HCT116 (cell line): ENCODE measurements at regions not wholly inside any gene's neighbourhood (a gene's known extent, or its start where the extent isn't known, plus 50 kb on each side); places are given as distances from the start of the nearest gene placed in this dataset.

Experiments used
- ATAC-seq: fragments of 200-7000 bp; cut with Tn5 transposase; 2 replicates; pipeline ENCODE4 v1.9.1; 2020; ENCODE audit warnings: mild to moderate bottlenecking, moderate library complexity
- BruUV-seq: library from RNA; stranded (reverse); fragments of 400-500 nt; replicated peaks from 2 replicates; lab custom pipeline; 2021; lab: Mats Ljungman, UMichigan
- CTCF ChIA-PET: fragments of 300-600 bp; sonication (Branson Sonifier 250); formaldehyde crosslinking; loops from one replicate; lab custom pipeline; 2021; ENCODE audit warnings: antibody characterized with exemption; lab: Charles Lee
- POLR2A ChIA-PET: fragments of 300-600, 350-600 bp; sonication (Branson Sonifier 250); formaldehyde crosslinking; loops from one replicate; lab custom pipeline; 2021; ENCODE audit warnings: antibody characterized with exemption; lab: Charles Lee
- RAD21 ChIA-PET, 2 experiments: fragments of 300-600 bp; sonication (Branson Sonifier 250); formaldehyde crosslinking; loops; one replicate each; lab custom pipeline; 2023; ENCODE audit warnings: low total read pairs in 2 of 2; ENCODE audit not compliant: uncharacterized antibody in 2 of 2, unreplicated experiment in 2 of 2, low non-redundant PET in 1 of 2; lab: Charles Lee
- DNase-seq: peaks from one replicate; pipeline ENCODE4 v3.0.0-alpha.2; 2010; ENCODE audit warnings: low read depth, low spot score
- H2AFZ ChIP-seq: fragments of 200-600 bp; shearing (Covaris generic), sonication (generic); 2 replicates; pipeline ENCODE4 v1.6.1; 2017; ENCODE audit warnings: low read depth, mixed run types, mixed read lengths, antibody characterized with exemption, low read length; ENCODE audit not compliant: poor library complexity, severe bottlenecking
- H3K27ac ChIP-seq: 2 replicates; pipeline ENCODE4 v1.5.1; 2012; ENCODE audit warnings: low read depth, low read length
- H3K27me3 ChIP-seq: fragments of 200-600 bp; sonication (generic); 2 replicates; pipeline ENCODE4 v1.6.1; 2016; ENCODE audit warnings: mixed run types, low read length, mixed read lengths; ENCODE audit not compliant: insufficient read depth
- H3K36me3 ChIP-seq, 2 experiments: fragments of 200-500 bp in 1 of 2; fragments of 200-600 bp in 1 of 2; sonication (Bioruptor generic) in 1 of 2; sonication (generic) in 1 of 2; 2 replicates each; pipeline versions ENCODE4 v1.5.1 to v1.6.1; 2014 to 2016; ENCODE audit warnings: low read length in 2 of 2, inconsistent platforms in 1 of 2, mixed read lengths in 1 of 2, mixed run types in 1 of 2; ENCODE audit not compliant: insufficient read depth in 2 of 2, control insufficient read depth in 1 of 2
- H3K4me1 ChIP-seq, 2 experiments: fragments of 200-600 bp in 1 of 2; sonication (generic) in 1 of 2; 2 replicates each; pipeline versions ENCODE4 v1.5.1 to v1.6.1; 2012 to 2017; ENCODE audit warnings: low read length in 2 of 2, inconsistent platforms in 1 of 2, mild to moderate bottlenecking in 1 of 2, mixed read lengths in 1 of 2, mixed run types in 1 of 2, moderate library complexity in 1 of 2; ENCODE audit not compliant: insufficient read depth in 2 of 2, control insufficient read depth in 1 of 2
- H3K4me2 ChIP-seq: fragments of 200-600 bp; sonication (generic); 2 replicates; pipeline ENCODE4 v1.6.1; 2017; ENCODE audit warnings: mixed run types, low read length, mixed read lengths
- H3K4me3 ChIP-seq, 2 experiments: fragments of 200-600 bp in 1 of 2; sonication (generic) in 1 of 2; replicated peaks in 1 of 2; 2 replicates each; pipeline ENCODE4 v1.5.1; 2011 to 2016; ENCODE audit warnings: low read length in 2 of 2, control low read depth in 1 of 2, low read depth in 1 of 2, mild to moderate bottlenecking in 1 of 2, mixed read lengths in 1 of 2, mixed run types in 1 of 2
- H3K79me2 ChIP-seq: fragments of 200-600 bp; sonication (generic); 2 replicates; pipeline ENCODE4 v1.6.1; 2017; ENCODE audit warnings: mild to moderate bottlenecking, mixed run types, low read length, moderate library complexity, mixed read lengths; ENCODE audit not compliant: insufficient read depth
- H3K9ac ChIP-seq: fragments of 200-600 bp; sonication (generic); 2 replicates; pipeline ENCODE4 v1.6.1; 2016; ENCODE audit warnings: low read length, mixed read lengths
- H3K9me2 ChIP-seq: fragments of 200-600 bp; sonication (generic), shearing (Covaris generic); 2 replicates; pipeline ENCODE4 v1.6.1; 2017; ENCODE audit warnings: mixed run types, mild to moderate bottlenecking, moderate library complexity; ENCODE audit not compliant: insufficient read depth
- H3K9me3 ChIP-seq, 2 experiments: fragments of 200-500 bp in 1 of 2; fragments of 200-600 bp in 1 of 2; sonication (Bioruptor generic) in 1 of 2; sonication (generic) in 1 of 2; 2 replicates each; pipeline ENCODE4 v1.6.1; 2014 to 2017; ENCODE audit warnings: low read length in 2 of 2, mixed read lengths in 2 of 2, inconsistent platforms in 1 of 2, low read depth in 1 of 2, mild to moderate bottlenecking in 1 of 2, mixed run types in 1 of 2, moderate library complexity in 1 of 2; ENCODE audit not compliant: control insufficient read depth in 1 of 2, insufficient read depth in 1 of 2
- H4K20me1 ChIP-seq: fragments of 200-600 bp; sonication (generic), shearing (Covaris generic); 2 replicates; pipeline ENCODE4 v1.6.1; 2017; ENCODE audit warnings: mixed run types, mild to moderate bottlenecking, moderate library complexity; ENCODE audit not compliant: insufficient read depth
- ATF3 ChIP-seq: IDR thresholded peaks from 2 replicates; pipeline ENCODE4 v1.6.1; 2012
- CBX3 ChIP-seq: IDR thresholded peaks from 2 replicates; pipeline ENCODE4 v1.6.1; 2012; ENCODE audit warnings: low read depth
- EGR1 ChIP-seq: IDR thresholded peaks from 2 replicates; pipeline ENCODE4 v1.6.1; 2012; ENCODE audit warnings: low read depth
- ELF1 ChIP-seq: IDR thresholded peaks from 2 replicates; pipeline ENCODE4 v1.6.1; 2012; ENCODE audit warnings: low read depth, borderline replicate concordance
- EZH2 ChIP-seq: fragments of 200-600 bp; sonication (generic); IDR thresholded peaks from 2 replicates; pipeline ENCODE4 v1.6.1; 2017; ENCODE audit warnings: antibody characterized with exemption, mixed run types
- MAX ChIP-seq: IDR thresholded peaks from 2 replicates; pipeline ENCODE4 v1.6.1; 2012
- POLR2A ChIP-seq: IDR thresholded peaks from 2 replicates; pipeline ENCODE4 v1.7.0; 2011; ENCODE audit warnings: borderline replicate concordance; ENCODE audit not compliant: insufficient read depth, insufficient read length; ENCODE audit errors: extremely low read depth
- POLR2AphosphoS5 ChIP-seq: IDR thresholded peaks from 2 replicates; pipeline ENCODE4 v1.6.1; 2011; ENCODE audit warnings: mild to moderate bottlenecking, low read depth, low read length, moderate library complexity
- RAD21 ChIP-seq: IDR thresholded peaks from 2 replicates; pipeline ENCODE4 v1.6.1; 2012; ENCODE audit warnings: low read depth, mild to moderate bottlenecking
- SIN3A ChIP-seq: IDR thresholded peaks from 2 replicates; pipeline ENCODE4 v1.6.1; 2012; ENCODE audit warnings: low read depth
- SP1 ChIP-seq: IDR thresholded peaks from 2 replicates; pipeline ENCODE4 v1.6.1; 2012; ENCODE audit warnings: low read depth
- SRF ChIP-seq: IDR thresholded peaks from 2 replicates; pipeline ENCODE4 v1.6.1; 2012; ENCODE audit warnings: low read depth
- TCF7L2 ChIP-seq: IDR thresholded peaks from 2 replicates; pipeline ENCODE4 v1.7.0; 2011; ENCODE audit warnings: borderline replicate concordance, inconsistent platforms; ENCODE audit not compliant: insufficient read depth, insufficient read length; ENCODE audit errors: extremely low read depth
- YY1 ChIP-seq: IDR thresholded peaks from 2 replicates; pipeline ENCODE4 v1.6.1; 2011; ENCODE audit warnings: low read length, low read depth, moderate library complexity, mild to moderate bottlenecking; ENCODE audit not compliant: insufficient replicate concordance; ENCODE audit errors: extremely low read depth
- ZFX ChIP-seq: fragments of 450-650 bp; IDR thresholded peaks from 2 replicates; pipeline ENCODE4 v1.6.1; 2017
- ZNF274 ChIP-seq: fragments of 200-500 bp; sonication (Bioruptor generic); IDR thresholded peaks from 2 replicates; pipeline ENCODE4 v1.6.1; 2014; ENCODE audit warnings: mild to moderate bottlenecking, low read depth, low read length, inconsistent platforms
- intact Hi-C: fragments of 100-400 bp; cut with micrococcal nuclease; formaldehyde crosslinking; loops from 2 replicates; pipeline ENCODE4 v1.10.0; 2022
- TF ChIP-seq, protein P1 (sequence below), 3 experiments: fragments of 200-600 bp in 1 of 3; sonication (generic) in 1 of 3; IDR thresholded peaks in 2 of 3; conservative IDR thresholded peaks in 1 of 3; 2 replicates each; pipeline ENCODE4 v1.5.1; 2012 to 2017; ENCODE audit warnings: low read depth in 2 of 3, low read length in 2 of 3, antibody characterized with exemption in 1 of 3, borderline replicate concordance in 1 of 3, control low read depth in 1 of 3, mild to moderate bottlenecking in 1 of 3, mixed read lengths in 1 of 3, mixed run types in 1 of 3, moderate library complexity in 1 of 3; ENCODE audit not compliant: insufficient read depth in 1 of 3
- TF ChIP-seq, protein P2 (sequence below): IDR thresholded peaks from 2 replicates; pipeline ENCODE4 v1.6.1; 2012; ENCODE audit warnings: low read depth
- TF ChIP-seq, protein P3 (sequence below): IDR thresholded peaks from 2 replicates; pipeline ENCODE4 v1.6.1; 2011; ENCODE audit warnings: mild to moderate bottlenecking, low read length, moderate library complexity; ENCODE audit not compliant: insufficient replicate concordance; ENCODE audit errors: extremely low read depth

GRCh38 chr17:77501751-77502625 lies 361.2 kb downstream of the SEC14L1 start:
- no peaks in the 10 kb centered on the region for H3K27me3 ChIP-seq
- no peaks in the 10 kb centered on the region for H4K20me1 ChIP-seq
- H3K27ac ChIP-seq = no peak overlapping the region
- CTCF ChIA-PET = interaction anchor here (0.9 to 1.2 kb wide), 2 partner anchors 215 to 246 kb away, joined by 3 read pairs; no protein-coding TSS in a partner anchor
- H3K79me2 ChIP-seq = no peaks in the 10 kb centered on the region
- H3K36me3 ChIP-seq = peaks cover 0 to 3% of the 10 kb centered on the region in 2 experiments; a peak in 3 of 4 replicates
- no peaks in the 10 kb centered on the region for H3K9me3 ChIP-seq
- POLR2A ChIA-PET = no interaction called here
- no TSS peak for BruUV-seq
- TF ChIP-seq, protein P1, sequence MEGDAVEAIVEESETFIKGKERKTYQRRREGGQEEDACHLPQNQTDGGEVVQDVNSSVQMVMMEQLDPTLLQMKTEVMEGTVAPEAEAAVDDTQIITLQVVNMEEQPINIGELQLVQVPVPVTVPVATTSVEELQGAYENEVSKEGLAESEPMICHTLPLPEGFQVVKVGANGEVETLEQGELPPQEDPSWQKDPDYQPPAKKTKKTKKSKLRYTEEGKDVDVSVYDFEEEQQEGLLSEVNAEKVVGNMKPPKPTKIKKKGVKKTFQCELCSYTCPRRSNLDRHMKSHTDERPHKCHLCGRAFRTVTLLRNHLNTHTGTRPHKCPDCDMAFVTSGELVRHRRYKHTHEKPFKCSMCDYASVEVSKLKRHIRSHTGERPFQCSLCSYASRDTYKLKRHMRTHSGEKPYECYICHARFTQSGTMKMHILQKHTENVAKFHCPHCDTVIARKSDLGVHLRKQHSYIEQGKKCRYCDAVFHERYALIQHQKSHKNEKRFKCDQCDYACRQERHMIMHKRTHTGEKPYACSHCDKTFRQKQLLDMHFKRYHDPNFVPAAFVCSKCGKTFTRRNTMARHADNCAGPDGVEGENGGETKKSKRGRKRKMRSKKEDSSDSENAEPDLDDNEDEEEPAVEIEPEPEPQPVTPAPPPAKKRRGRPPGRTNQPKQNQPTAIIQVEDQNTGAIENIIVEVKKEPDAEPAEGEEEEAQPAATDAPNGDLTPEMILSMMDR (IDR thresholded peaks at IDR 0.05 in 2 of 3, conservative IDR thresholded peaks at IDR 0.05 in 1 of 3; ENCODE audit: borderline replicate concordance in 1 of 3, insufficient read depth in 1 of 3, low read depth in 2 of 3, low read length in 2 of 3) = no peak
- TF ChIP-seq SIN3A = no peak
- TF ChIP-seq SP1 = no peak
- TF ChIP-seq POLR2AphosphoS5 = no peak; the same call in 1 of the 2 replicates
- TF ChIP-seq SRF = no peak
- no peak for TF ChIP-seq CBX3
- TF ChIP-seq ZNF274 = no peak
- TF ChIP-seq MAX = no peak
- TF ChIP-seq POLR2A = no peak
- no peak for TF ChIP-seq EZH2
- no peak for TF ChIP-seq EGR1
- TF ChIP-seq TCF7L2 = no peak
- TF ChIP-seq ZFX = no peak
- TF ChIP-seq RAD21 = no peak
- TF ChIP-seq, protein P2, sequence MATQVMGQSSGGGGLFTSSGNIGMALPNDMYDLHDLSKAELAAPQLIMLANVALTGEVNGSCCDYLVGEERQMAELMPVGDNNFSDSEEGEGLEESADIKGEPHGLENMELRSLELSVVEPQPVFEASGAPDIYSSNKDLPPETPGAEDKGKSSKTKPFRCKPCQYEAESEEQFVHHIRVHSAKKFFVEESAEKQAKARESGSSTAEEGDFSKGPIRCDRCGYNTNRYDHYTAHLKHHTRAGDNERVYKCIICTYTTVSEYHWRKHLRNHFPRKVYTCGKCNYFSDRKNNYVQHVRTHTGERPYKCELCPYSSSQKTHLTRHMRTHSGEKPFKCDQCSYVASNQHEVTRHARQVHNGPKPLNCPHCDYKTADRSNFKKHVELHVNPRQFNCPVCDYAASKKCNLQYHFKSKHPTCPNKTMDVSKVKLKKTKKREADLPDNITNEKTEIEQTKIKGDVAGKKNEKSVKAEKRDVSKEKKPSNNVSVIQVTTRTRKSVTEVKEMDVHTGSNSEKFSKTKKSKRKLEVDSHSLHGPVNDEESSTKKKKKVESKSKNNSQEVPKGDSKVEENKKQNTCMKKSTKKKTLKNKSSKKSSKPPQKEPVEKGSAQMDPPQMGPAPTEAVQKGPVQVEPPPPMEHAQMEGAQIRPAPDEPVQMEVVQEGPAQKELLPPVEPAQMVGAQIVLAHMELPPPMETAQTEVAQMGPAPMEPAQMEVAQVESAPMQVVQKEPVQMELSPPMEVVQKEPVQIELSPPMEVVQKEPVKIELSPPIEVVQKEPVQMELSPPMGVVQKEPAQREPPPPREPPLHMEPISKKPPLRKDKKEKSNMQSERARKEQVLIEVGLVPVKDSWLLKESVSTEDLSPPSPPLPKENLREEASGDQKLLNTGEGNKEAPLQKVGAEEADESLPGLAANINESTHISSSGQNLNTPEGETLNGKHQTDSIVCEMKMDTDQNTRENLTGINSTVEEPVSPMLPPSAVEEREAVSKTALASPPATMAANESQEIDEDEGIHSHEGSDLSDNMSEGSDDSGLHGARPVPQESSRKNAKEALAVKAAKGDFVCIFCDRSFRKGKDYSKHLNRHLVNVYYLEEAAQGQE = no peak
- no peak for TF ChIP-seq YY1
- TF ChIP-seq ELF1 = no peak
- no peak for TF ChIP-seq ATF3
- TF ChIP-seq, protein P3, sequence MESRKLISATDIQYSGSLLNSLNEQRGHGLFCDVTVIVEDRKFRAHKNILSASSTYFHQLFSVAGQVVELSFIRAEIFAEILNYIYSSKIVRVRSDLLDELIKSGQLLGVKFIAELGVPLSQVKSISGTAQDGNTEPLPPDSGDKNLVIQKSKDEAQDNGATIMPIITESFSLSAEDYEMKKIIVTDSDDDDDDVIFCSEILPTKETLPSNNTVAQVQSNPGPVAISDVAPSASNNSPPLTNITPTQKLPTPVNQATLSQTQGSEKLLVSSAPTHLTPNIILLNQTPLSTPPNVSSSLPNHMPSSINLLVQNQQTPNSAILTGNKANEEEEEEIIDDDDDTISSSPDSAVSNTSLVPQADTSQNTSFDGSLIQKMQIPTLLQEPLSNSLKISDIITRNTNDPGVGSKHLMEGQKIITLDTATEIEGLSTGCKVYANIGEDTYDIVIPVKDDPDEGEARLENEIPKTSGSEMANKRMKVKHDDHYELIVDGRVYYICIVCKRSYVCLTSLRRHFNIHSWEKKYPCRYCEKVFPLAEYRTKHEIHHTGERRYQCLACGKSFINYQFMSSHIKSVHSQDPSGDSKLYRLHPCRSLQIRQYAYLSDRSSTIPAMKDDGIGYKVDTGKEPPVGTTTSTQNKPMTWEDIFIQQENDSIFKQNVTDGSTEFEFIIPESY = no peak
- ATAC-seq (no peak), DNase-seq (no peak)
- RAD21 ChIA-PET = no interaction called here
- H3K4me1 ChIP-seq = no peaks in the 10 kb centered on the region
- H3K4me2 ChIP-seq = no peak overlapping the region
- H3K9ac ChIP-seq = no peak overlapping the region
- intact Hi-C loops = no loop called here
- H2AFZ ChIP-seq = no peak overlapping the region
- H3K9me2 ChIP-seq = no peaks in the 10 kb centered on the region
- H3K4me3 ChIP-seq = no peak overlapping the region
